ENCODE measurements at regions not wholly inside any gene's neighbourhood (a gene's known extent, or its start where the extent isn't known, plus 50 kb on each side); places are given as distances from the start of the nearest gene placed in this dataset.

- Histone ChIP-seq H3K4me3 (replicated peaks in 1 of 3; ENCODE audit: insufficient read depth in 1 of 3, low read depth in 2 of 3, low read length in 3 of 3) (no peak overlapping the region), H3K9me3 (ENCODE audit: low read length) (peaks cover 52% of the 10 kb centered on the region), H3K4me2 (ENCODE audit: low read depth, low read length) (no peak overlapping the region), H3K9ac (ENCODE audit: insufficient read depth, low read depth, low read length) (no peak overlapping the region), H3K27me3 (ENCODE audit: control insufficient read depth in 1 of 2, insufficient read depth in 2 of 2, low read length in 2 of 2) (no peaks in the 10 kb centered on the region), H3K36me3 (replicated peaks in 1 of 2; ENCODE audit: control insufficient read depth in 1 of 2, insufficient read depth in 2 of 2, low read length in 2 of 2) (no peaks in the 10 kb centered on the region), H2AFZ (ENCODE audit: low read length) (no peak overlapping the region), H4K20me1 (ENCODE audit: insufficient read depth, low read length) (no peaks in the 10 kb centered on the region), H3K4me1 (ENCODE audit: insufficient read depth, low read length) (no peaks in the 10 kb centered on the region), H3K79me2 (ENCODE audit: insufficient read depth, low read length) (no peaks in the 10 kb centered on the region), H3K27ac (ENCODE audit: extremely low read length, insufficient read depth, low read length) (no peak overlapping the region)
- no TSS peak for BruUV-seq (replicated peaks)
- in situ Hi-C loops (cut with HindIII; ENCODE audit: extremely low pct_ligation_motif_present, low pct_unique_long_range_greater_than_20kb) (no loop called here), intact Hi-C loops (cut with micrococcal nuclease; ENCODE audit: unreplicated experiment) (no loop called here)
- TF ChIP-seq ZNF777 (CRISPR knock-in tag; IDR thresholded peaks at IDR 0.05) (no peak), KAT8 (CRISPR knock-in tag; IDR thresholded peaks at IDR 0.05) (no peak), HOXA9 (CRISPR knock-in tag; IDR thresholded peaks at IDR 0.05; ENCODE audit: borderline replicate concordance) (no peak), TEAD2 (CRISPR knock-in tag; IDR thresholded peaks at IDR 0.05) (no peak), SIX4 (CRISPR knock-in tag; IDR thresholded peaks at IDR 0.05) (no peak), ZNF503 (CRISPR knock-in tag; IDR thresholded peaks at IDR 0.05) (no peak), ZNF605 (CRISPR knock-in tag; IDR thresholded peaks at IDR 0.05) (no peak), HDAC6 (IDR thresholded peaks at IDR 0.05; ENCODE audit: low read depth, low read length) (no peak), RAD21 (CRISPR knock-in tag; IDR thresholded peaks at IDR 0.05) (no peak), ZNF333 (CRISPR knock-in tag; IDR thresholded peaks at IDR 0.05; ENCODE audit: borderline replicate concordance) (no peak), ZNF121 (CRISPR knock-in tag; IDR thresholded peaks at IDR 0.05) (no peak), PAF1 (CRISPR knock-in tag; IDR thresholded peaks at IDR 0.05) (no peak), ZNF850 (CRISPR knock-in tag; conservative IDR thresholded peaks at IDR 0.05) (no peak), ZSCAN29 (CRISPR knock-in tag; conservative IDR thresholded peaks at IDR 0.05) (no peak), TBX2 (CRISPR knock-in tag; IDR thresholded peaks at IDR 0.05; ENCODE audit: borderline replicate concordance) (no peak)
- ATAC-seq: no peak
- CTCF ChIA-PET (ENCODE audit: low intra/inter-chr PET ratio, low total read pairs): no interaction called here
- no peak for FAIRE-seq
- POLR2A ChIA-PET: no interaction called here
- no peak for DNase-seq (ENCODE audit: low spot score)
These were observed 200.9 kb downstream of the AASDHPPT start for GRCh38 chr11:106278391-106278790.
